Posterior cingulate gyrus (tissue), 11 donors: ENCODE measurements at regions not wholly inside any gene's neighbourhood (a gene's known extent, or its start where the extent isn't known, plus 50 kb on each side); places are given as distances from the start of the nearest gene placed in this dataset.
"Not testable (repeated sequence)": the region's sequence is repeated elsewhere in the genome, so short reads cannot be mapped to it uniquely, and the experiment has no call there.

Source experiments
- DNase-seq, 10 donors: peaks; one replicate each; pipeline versions ENCODE4 v3.0.0 to v3.0.0-alpha.2; 2020 to 2021; ENCODE audit warnings: mixed read lengths in 3 of 10
- intact Hi-C: fragments of 100-400 bp; cut with DNase I; formaldehyde crosslinking; loops from one replicate; pipeline ENCODE4 v1.15.1; 2023

DNA sequence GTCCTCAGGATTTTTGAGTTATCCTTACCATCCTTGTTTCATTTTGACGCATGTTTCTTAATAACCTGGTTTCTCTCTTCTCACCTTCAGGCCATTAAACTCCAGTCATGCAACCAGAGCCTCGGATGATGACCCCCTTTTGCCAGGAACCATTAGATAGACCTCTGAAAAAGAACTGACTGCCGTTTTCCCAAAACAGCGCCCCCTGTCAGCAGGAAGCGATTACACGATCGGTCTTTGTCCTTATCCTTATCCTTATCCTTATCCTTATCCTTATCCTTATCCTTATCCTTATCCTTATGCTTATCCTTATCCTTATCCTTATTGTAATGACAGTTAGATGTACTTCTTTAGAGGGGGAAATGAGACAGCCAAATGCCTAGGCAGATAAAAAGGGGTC, 148.4 kb upstream of the ITM2A start:
- no peak for DNase-seq
- intact Hi-C loops: no loop called here

DNA sequence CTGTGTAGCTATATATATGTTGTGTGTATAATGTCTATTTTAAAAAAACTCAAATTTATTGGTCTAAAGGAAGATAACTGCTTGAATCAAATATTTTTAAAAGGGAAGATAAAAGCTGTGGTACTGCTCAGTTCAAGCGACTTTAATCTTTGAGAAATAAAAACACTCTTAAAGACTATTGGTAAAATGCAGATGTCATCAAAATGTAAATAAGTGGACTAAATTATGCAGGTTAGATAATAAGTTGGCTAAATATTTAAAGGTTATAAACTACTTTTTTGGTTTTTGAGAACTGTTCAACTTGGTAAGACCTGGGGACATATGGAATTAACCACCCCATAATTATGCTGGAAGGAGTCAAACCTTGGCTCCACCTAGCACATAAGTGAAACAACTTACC, 144.7 kb upstream of the ITM2A start:
- intact Hi-C loops: no loop called here
- no peak for DNase-seq

DNA sequence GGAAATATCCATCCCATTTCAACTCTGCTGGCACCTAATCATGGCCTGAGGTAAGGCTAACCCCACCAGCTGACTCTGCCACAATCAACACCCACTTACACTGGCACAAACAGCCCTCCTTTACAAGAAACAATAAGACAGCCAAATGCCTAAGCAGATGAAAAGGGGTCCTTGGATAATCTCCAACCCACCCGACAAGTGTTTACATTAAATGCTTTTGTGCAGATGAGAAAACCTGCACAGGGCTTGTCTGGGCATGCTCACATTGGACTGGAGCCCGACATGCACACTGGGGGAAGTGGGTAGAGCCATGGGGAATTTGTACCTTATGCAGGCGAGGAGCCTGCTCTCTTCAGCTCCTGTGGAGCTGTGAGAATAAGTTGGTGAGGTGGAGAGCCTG, 138.9 kb upstream of the ITM2A start:
- intact Hi-C loops: no loop called here
- no peak for DNase-seq

DNA sequence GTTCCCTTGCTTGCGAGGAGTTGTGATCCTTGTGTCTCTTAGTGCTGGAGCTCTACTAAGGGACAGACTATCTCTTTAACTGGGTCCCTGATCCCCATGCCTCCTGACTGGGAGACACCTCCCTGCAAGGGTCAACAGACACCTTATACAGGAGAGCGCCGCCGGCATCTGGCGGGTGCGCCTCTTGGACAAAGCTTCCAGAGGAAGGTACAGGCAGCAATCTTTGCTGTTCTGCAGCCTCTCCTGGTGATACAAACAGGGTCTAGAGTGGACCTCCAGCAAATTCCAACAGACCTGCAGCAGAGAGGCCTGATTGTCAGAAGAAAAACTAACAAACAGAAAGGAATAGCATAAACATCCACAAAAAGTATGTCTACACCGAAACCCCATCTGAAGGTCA, 115.6 kb upstream of the ITM2A start:
- no peak for DNase-seq
- intact Hi-C loops: no loop called here

DNA sequence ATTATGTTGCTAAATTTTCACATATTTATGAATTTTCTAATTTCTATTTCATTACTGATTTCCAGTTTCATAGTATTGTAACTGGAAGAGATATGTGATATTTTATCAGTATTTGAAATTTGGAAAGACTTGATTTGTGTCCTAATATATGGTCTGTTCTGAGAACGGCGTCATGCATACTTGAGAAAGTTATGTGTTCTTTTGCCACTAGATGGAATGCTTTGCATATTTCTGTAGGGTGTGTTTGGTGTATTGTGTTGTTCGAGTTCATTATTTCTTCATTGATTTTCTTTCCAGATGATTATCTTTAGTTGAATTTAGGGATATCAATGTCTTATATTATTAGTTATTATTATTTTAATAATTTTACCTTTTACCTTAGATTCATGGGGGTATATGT, 110.6 kb upstream of the ITM2A start:
- intact Hi-C loops: no loop called here
- DNase-seq: no peak

DNA sequence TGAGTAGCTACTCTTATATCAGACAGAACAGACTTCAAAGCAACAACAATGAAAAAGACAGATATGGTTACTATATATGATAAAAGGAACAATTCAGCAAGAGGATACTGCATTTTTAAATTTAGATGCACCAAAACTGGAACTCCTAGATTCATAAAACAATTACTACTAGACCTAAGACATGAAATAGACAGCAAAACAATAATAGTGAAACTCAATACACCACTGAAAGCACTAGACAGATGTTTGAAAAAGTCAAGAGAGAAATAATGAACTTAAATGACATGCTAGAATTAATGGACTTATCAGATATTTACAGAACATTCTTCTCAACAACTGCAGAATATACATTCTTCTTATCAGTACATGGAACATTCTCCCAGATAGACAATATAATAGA, 99.5 kb upstream of the ITM2A start:
- intact Hi-C loops: no loop called here

DNA sequence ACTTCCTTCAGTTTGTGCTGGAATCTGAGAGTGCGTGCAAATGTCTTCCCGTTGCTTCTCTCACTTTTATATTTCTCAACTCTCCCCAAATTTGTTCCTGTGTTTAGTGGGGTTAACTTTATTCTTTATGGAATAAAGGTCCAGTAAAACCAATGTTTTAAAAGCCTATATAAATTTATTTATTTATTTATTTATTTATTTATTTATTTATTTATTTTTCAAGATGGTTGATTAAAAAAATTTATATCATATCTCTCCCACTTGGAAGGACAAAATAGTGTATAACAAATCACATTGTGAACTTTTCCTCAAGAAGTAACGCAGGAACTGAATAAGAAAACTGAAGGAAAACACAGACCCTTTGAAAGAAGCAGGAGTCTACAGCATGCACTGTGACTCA, 95.3 kb upstream of the ITM2A start:
- no peak for DNase-seq
- intact Hi-C loops: no loop called here

More for the DNA sequence above, 99.5 kb upstream of the ITM2A start:
- no peak for DNase-seq

DNA sequence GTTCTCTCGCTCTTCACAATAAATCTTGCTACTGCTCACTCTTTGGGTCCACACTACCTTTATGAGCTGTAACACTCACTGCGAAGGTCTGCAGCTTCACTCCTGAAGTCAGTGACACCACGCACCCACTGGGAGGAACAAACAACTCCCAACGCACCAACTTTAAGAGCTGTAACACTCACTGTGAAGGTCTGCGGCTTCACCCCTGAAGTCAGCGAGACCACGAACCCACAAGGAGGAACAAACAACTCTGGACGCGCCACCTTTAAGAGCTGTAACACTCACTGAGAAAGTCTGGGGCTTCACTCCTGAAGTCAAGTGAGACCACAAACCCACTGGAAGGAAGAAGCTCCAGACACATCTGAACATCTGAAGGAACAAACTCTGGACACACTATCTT, 89.5 kb upstream of the ITM2A start:
- intact Hi-C loops, DNase-seq: not testable (repeated sequence)

DNA sequence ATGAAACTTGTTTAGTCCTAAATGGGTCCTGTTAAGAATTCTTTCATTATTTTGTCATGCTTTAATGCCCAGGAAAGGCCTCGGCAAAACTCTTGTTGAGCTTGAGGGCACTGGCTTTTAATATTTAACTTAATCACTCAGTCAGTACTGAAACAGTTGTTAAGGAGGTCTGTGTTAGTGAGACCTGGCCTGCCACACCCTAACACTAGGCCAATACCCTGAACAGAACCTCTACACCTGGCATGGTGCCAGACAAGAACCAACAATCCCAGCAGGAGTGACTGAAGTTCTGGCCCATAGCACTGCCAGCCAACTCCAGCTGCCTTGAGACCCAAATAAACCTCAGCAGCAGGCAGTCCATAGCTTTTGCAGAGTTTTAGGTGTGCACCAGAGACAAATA, 85.7 kb upstream of the ITM2A start:
- DNase-seq: no peak
- intact Hi-C loops: no loop called here

DNA sequence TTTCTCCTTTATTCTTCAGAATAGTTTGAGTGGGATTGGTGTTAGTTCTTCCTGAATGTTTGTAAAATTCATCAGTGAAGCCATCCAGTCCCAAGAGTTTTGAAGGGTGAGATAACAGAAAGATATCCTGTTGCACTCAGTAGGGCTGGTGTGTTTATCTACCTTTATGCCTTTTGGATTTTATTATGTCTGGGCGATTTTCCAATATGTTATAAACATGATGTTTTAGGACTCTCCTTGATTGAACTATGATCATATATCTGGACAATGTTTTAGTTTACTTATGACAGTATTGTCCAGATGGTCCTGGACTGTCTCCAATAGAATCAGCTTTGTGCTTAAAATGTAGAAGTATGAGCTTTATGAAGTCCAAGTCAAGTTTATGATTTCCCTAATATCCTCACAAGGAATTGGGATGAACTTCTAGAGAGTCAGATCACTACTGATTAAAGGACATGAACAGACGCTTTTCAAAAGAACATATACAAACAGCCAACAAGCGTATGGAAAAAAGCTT, 77.6 kb upstream of the ITM2A start:
- intact Hi-C loops: loop anchor here (10.0 kb wide), 1 partner anchor 890 kb away; no protein-coding TSS in a partner anchor
- DNase-seq: no peak

DNA sequence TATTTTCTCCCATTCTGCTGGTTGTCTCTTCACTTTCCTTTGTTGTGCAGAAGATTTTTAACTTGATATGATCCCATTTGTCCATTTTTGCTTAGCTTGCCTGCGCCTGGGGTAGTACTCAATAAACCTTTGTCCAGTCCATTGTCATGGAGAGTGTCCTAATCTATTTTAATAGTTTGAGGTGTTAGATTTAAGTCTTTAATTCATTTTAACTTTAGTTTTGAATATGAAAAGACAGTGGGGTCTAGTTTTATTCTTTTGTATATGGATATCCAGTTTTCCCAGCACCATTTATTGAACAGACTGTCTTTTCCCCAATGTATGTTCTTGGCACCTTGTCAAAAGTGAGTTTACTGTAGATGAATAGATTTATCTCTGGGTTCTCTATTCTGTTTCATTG, 76.0 kb upstream of the ITM2A start:
- intact Hi-C loops: loop anchor here (10.0 kb wide), 1 partner anchor 888 kb away; no protein-coding TSS in a partner anchor
- no peak for DNase-seq

DNA sequence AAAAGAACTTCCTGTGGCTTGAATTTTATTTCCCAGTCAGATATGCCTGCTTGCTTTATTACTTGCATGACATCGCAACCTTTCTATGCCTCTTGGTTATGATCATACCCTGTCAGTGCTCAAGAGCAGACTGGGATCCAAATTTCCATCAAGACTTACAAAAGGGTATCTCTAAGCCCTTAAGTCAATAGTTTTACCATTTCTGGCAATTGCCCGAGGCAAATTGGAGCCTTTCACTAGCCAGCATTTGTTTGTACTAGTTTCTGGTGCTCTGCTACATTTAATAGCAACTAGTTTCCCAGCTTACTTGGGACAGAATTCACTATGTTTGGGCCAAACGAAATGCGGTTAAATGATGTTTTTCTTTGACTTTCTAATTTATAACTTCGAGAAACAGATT, 73.2 kb upstream of the ITM2A start:
- intact Hi-C loops: loop anchor here (10.0 kb wide), 1 partner anchor 886 kb away; no protein-coding TSS in a partner anchor
- no peak for DNase-seq
